ENCODE measurements at regions not wholly inside any gene's neighbourhood (a gene's known extent, or its start where the extent isn't known, plus 50 kb on each side); places are given as distances from the start of the nearest gene placed in this dataset.
"Not testable (repeated sequence)": the region's sequence is repeated elsewhere in the genome, so short reads cannot be mapped to it uniquely, and the experiment has no call there.

DNA sequence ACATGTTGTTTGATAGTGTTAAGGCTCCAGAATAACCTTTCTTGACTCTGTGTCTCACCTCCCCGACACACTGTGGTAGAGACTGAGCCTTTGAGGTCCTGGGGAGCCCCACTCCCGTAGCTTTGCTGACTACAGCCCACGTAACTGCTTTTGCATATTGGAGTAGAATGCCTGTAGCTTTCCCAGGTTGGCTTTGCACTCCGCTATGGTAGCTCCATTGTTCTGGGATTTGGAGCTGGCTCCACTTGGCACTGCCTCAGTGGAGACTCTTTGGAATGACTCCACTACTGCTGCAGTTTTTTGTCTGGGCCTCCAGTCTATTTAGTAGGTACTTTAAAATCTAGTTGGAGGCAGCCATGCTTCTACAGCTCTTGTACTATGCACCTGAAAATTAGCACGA, 56.2 kb upstream of the ANXA1 start:
- Mint-ChIP-seq H3K4me1 (peaks cover 0 to 2% of the 10 kb centered on the region in 2 donors), H3K27me3 (peaks cover 0 to 9% of the 10 kb centered on the region in 2 donors), H3K4me3 (no peak overlapping the region), H3K36me3 (no peaks in the 10 kb centered on the region), H3K27ac (no peak overlapping the region), H3K9me3 (no peaks in the 10 kb centered on the region)
- DNase-seq (no peak), ATAC-seq (replicated peaks) (no peak)

- Mint-ChIP-seq H3K27ac (no peak overlapping the region), H3K4me1 (peaks cover 0 to 2% of the 10 kb centered on the region in 2 donors), H3K9me3 (no peaks in the 10 kb centered on the region), H3K36me3 (no peaks in the 10 kb centered on the region), H3K4me3 (no peak overlapping the region), H3K27me3 (peaks cover 4 to 7% of the 10 kb centered on the region in 2 donors)
- no peak for ATAC-seq (replicated peaks)
- no peak for DNase-seq
Observed at GRCh38 chr9:73093740-73094379, 57.8 kb upstream of the ANXA1 start.

GRCh38 chr9:73093016-73093739, 58.5 kb upstream of the ANXA1 start:
- DNase-seq (no peak), ATAC-seq (replicated peaks) (no peak)
- Mint-ChIP-seq H3K9me3 (no peaks in the 10 kb centered on the region), H3K27me3 (peaks cover 4 to 7% of the 10 kb centered on the region in 2 donors), H3K4me1 (peaks cover 0 to 2% of the 10 kb centered on the region in 2 donors), H3K4me3 (no peak overlapping the region), H3K36me3 (no peaks in the 10 kb centered on the region), H3K27ac (no peak overlapping the region)

GRCh38 chr9:73091909-73092308, 59.8 kb upstream of the ANXA1 start:
- Mint-ChIP-seq H3K9me3 (no peaks in the 10 kb centered on the region), H3K4me1 (peaks cover 0 to 2% of the 10 kb centered on the region in 2 donors), H3K27me3 (peaks cover 4 to 7% of the 10 kb centered on the region in 2 donors), H3K4me3 (no peak overlapping the region), H3K27ac (no peak overlapping the region), H3K36me3 (no peaks in the 10 kb centered on the region)
- DNase-seq (no peak), ATAC-seq (replicated peaks) (no peak)

GRCh38 chr9:73090214-73090613, 61.5 kb upstream of the ANXA1 start:
- no peak overlapping the region for H3K27ac Mint-ChIP-seq
- H3K36me3 Mint-ChIP-seq: no peaks in the 10 kb centered on the region
- peaks cover 0 to 2% of the 10 kb centered on the region in 2 donors for H3K4me1 Mint-ChIP-seq
- H3K4me3 Mint-ChIP-seq: no peak overlapping the region
- ATAC-seq (replicated peaks) (no peak), DNase-seq (no peak)
- H3K27me3 Mint-ChIP-seq: peaks cover 0 to 7% of the 10 kb centered on the region in 2 donors
- H3K9me3 Mint-ChIP-seq: no peaks in the 10 kb centered on the region

GRCh38 chr9:73089304-73089985, 62.2 kb upstream of the ANXA1 start:
- no peak for ATAC-seq (replicated peaks)
- Mint-ChIP-seq H3K27ac (no peak overlapping the region), H3K4me3 (no peak overlapping the region), H3K4me1 (peaks cover 0 to 2% of the 10 kb centered on the region in 2 donors), H3K36me3 (no peaks in the 10 kb centered on the region), H3K27me3 (peaks cover under 1 to 7% of the 10 kb centered on the region in 2 donors), H3K9me3 (no peaks in the 10 kb centered on the region)
- DNase-seq: no peak

DNA sequence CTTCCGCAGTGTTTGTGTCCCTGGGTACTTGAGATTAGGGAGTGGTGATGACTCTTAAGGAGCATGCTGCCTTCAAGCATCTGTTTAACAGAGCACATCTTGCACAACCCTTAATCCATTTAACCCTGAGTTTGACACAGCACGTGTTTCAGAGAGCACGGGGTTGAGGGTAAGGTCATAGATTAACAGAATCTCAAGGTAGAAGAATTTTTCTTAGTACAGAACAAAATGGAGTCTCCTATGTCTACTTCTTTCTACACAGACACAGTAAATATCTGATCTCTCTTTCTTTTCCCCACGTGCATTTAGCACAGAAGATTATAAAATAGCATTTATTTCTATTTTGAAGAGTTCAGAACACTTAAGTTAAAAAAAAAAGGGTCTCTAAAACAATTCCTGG, 63.8 kb upstream of the ANXA1 start:
- not testable (repeated sequence) for ATAC-seq (replicated peaks); DNase-seq; H3K9me3 Mint-ChIP-seq; H3K4me3 Mint-ChIP-seq; H3K27ac Mint-ChIP-seq; H3K4me1 Mint-ChIP-seq; H3K36me3 Mint-ChIP-seq
- peaks cover 7 to 11% of the 10 kb centered on the region in 2 donors for H3K27me3 Mint-ChIP-seq

DNA sequence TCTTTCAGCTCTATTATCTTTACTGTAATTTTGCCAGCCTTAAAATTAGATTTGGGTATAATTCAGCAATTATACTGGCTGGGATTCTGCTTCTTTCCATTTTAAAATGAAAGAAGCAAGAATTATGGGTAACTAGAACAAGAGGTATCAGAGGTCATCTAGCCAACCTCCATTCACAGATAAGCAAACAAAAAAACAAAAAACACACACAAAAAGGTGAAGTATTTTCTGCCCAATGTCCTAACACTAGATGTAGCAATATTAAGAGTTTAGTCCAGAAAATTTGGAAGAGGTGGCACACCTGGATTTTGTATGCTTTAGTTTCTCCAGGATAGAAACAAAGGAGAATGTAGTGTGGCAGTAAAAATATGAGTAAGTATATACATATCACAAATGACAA, 68.1 kb upstream of the ANXA1 start:
- H3K4me3 Mint-ChIP-seq: no peak overlapping the region
- no peaks in the 10 kb centered on the region for H3K9me3 Mint-ChIP-seq
- no peaks in the 10 kb centered on the region for H3K36me3 Mint-ChIP-seq
- ATAC-seq (replicated peaks) (no peak), DNase-seq (no peak)
- H3K27ac Mint-ChIP-seq: no peak overlapping the region
- H3K4me1 Mint-ChIP-seq: no peaks in the 10 kb centered on the region
- H3K27me3 Mint-ChIP-seq: peaks cover 4 to 12% of the 10 kb centered on the region in 2 donors

DNA sequence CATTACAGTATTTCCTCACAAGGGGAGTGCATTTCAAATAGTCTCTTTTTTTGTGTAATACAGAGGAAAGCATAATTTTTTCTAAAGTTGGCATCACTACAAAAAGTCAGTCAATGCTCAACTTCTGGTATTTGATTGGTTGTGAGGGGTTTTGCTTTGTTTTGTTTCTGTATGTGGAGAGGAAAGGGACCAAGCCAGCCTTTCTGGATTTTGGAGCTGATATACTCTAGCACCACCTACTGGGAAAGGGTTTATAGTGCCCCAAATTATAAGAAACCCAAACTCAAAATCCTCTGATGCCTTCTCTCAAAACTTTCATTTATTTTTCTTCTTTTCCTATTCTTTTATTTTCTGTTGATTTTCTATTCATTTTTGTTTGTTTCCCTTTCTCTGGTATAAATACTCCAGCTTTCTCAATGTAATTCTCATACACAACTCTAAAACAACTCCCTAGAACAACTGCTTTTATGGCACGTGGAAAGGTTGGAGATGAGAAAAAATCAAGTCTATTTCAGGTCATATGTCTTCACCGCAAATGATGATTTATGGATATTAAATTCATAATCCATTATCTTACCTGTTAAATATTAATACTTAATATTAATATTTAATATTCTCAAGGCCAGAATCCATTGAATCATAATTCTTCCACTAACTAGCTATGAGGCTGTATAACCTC, 69.5 kb upstream of the ANXA1 start:
- Mint-ChIP-seq H3K4me1 (peaks cover 2 to 6% of the 10 kb centered on the region in 2 donors), H3K4me3 (no peak overlapping the region), H3K9me3 (no peaks in the 10 kb centered on the region), H3K27me3 (peaks cover 10 to 15% of the 10 kb centered on the region in 2 donors), H3K27ac (no peak overlapping the region), H3K36me3 (no peaks in the 10 kb centered on the region)
- no peak for DNase-seq
- no peak for ATAC-seq (replicated peaks)

GRCh38 chr9:73080110-73080694, 71.5 kb upstream of the ANXA1 start:
- no peak for DNase-seq
- no peak for ATAC-seq (replicated peaks)
- H3K4me3 Mint-ChIP-seq: no peak overlapping the region
- peaks cover 10 to 15% of the 10 kb centered on the region in 2 donors for H3K27me3 Mint-ChIP-seq
- peaks cover 2 to 6% of the 10 kb centered on the region in 2 donors for H3K4me1 Mint-ChIP-seq
- no peak overlapping the region for H3K27ac Mint-ChIP-seq
- no peaks in the 10 kb centered on the region for H3K9me3 Mint-ChIP-seq
- no peaks in the 10 kb centered on the region for H3K36me3 Mint-ChIP-seq

DNA sequence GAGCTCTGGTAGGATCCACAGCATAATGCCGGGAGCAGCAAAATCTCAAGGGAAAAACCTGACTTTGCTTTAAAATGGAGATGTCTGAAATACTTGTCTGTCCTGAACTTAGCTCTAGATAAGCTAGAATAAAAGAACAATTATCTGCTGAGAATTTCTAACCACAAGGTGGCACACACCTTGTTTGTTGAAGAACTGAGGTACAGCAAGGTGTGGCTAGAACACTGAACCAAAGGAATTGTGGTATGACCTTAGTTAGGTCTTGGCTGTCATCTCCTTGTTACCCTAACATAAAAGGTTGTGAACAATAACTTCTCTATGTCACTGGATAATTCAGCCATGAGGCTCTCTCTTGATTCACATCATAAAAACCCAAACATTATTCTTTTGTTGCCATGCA, 72.3 kb upstream of the ANXA1 start:
- DNase-seq (no peak), ATAC-seq (replicated peaks) (no peak)
- Mint-ChIP-seq H3K9me3 (no peaks in the 10 kb centered on the region), H3K36me3 (no peaks in the 10 kb centered on the region), H3K4me3 (no peak overlapping the region), H3K4me1 (peaks cover 2 to 6% of the 10 kb centered on the region in 2 donors), H3K27me3 (peaks cover 10 to 14% of the 10 kb centered on the region in 2 donors), H3K27ac (no peak overlapping the region)

- Mint-ChIP-seq H3K27me3 (peaks cover 3 to 10% of the 10 kb centered on the region in 2 donors), H3K36me3 (no peaks in the 10 kb centered on the region), H3K9me3 (no peaks in the 10 kb centered on the region), H3K4me1 (peaks cover 2 to 6% of the 10 kb centered on the region in 2 donors), H3K27ac (no peak overlapping the region), H3K4me3 (no peak overlapping the region)
- no peak for DNase-seq
- ATAC-seq (replicated peaks): no peak
Observed at GRCh38 chr9:73077625-73078030, 74.0 kb upstream of the ANXA1 start.

DNA sequence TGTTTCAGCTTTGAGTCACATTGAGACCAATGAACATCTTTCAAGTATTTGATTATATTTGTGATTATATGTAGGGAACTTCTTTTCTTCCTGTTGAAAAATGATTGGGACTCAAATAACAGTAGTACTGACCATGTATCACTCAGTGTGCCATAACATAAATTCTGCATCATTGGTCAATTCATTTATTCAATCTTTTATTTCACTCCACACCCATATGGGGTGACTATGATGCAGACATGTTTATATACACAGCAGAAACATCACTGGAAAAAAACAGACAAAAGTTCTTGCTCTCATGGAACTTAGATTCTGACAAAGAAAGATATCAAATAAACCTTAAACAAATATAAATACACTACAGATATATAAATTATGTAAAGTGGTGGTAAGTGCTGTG, 74.7 kb upstream of the ANXA1 start:
- no peak for ATAC-seq (replicated peaks)

GRCh38 chr9:73074176-73074708, 77.4 kb upstream of the ANXA1 start:
- DNase-seq (no peak), ATAC-seq (replicated peaks) (no peak)
- Mint-ChIP-seq H3K36me3 (no peaks in the 10 kb centered on the region), H3K27ac (no peak overlapping the region), H3K27me3 (peaks cover 3 to 15% of the 10 kb centered on the region in 2 donors), H3K9me3 (no peaks in the 10 kb centered on the region), H3K4me3 (no peak overlapping the region), H3K4me1 (peaks cover 2 to 6% of the 10 kb centered on the region in 2 donors)

More for the DNA sequence above, 74.7 kb upstream of the ANXA1 start:
- DNase-seq: no peak
- no peaks in the 10 kb centered on the region for H3K36me3 Mint-ChIP-seq
- no peaks in the 10 kb centered on the region for H3K9me3 Mint-ChIP-seq
- H3K27ac Mint-ChIP-seq: no peak overlapping the region
- H3K4me3 Mint-ChIP-seq: no peak overlapping the region
- H3K27me3 Mint-ChIP-seq: peaks cover 3 to 10% of the 10 kb centered on the region in 2 donors
- H3K4me1 Mint-ChIP-seq: peaks cover 2 to 6% of the 10 kb centered on the region in 2 donors

Data from stimulated activated naive B cell treated with anti-CD40 and anti-IgM and Interleukin-4, amounts not matched to agents 10 μg/mL and 1 μg/mL and 100 μg/mL, for 72 hours (primary cell).